ENCODE measurements at regions not wholly inside any gene's neighbourhood (a gene's known extent, or its start where the extent isn't known, plus 50 kb on each side); places are given as distances from the start of the nearest gene placed in this dataset.

DNA sequence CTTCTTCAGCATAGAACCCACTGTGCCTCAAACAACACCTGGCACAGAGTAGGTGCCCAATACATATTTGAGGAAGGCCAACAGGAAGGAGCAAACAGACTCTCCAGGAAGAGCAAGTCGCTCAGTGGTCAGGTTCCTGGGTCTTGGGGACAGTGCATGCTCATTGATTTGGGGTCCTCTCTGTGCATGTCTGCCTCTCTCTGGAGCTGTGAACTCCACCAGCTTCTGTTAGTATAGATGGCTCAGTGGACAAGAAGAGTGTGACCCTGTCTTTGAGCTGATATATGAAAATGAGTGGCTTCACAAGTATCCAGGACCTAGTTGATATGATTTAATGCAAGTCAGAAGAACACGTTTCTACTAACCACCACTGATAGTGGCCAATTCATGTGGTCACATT lies 98.7 kb downstream of the KCTD15 start:
- TF ChIP-seq, protein P1, sequence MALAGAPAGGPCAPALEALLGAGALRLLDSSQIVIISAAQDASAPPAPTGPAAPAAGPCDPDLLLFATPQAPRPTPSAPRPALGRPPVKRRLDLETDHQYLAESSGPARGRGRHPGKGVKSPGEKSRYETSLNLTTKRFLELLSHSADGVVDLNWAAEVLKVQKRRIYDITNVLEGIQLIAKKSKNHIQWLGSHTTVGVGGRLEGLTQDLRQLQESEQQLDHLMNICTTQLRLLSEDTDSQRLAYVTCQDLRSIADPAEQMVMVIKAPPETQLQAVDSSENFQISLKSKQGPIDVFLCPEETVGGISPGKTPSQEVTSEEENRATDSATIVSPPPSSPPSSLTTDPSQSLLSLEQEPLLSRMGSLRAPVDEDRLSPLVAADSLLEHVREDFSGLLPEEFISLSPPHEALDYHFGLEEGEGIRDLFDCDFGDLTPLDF (CRISPR knock-in tag; IDR thresholded peaks at IDR 0.05) = no peak
- TF ChIP-seq RELA (CRISPR knock-in tag; IDR thresholded peaks at IDR 0.05; ENCODE audit: borderline replicate concordance) (no peak), ZNF317 (CRISPR knock-in tag; IDR thresholded peaks at IDR 0.05; ENCODE audit: borderline replicate concordance, low read depth) (no peak), FOXK1 (CRISPR knock-in tag; IDR thresholded peaks at IDR 0.05) (no peak), IRF2 (CRISPR knock-in tag; IDR thresholded peaks at IDR 0.05; ENCODE audit: borderline replicate concordance, low read depth) (no peak), ZBTB21 (CRISPR knock-in tag; IDR thresholded peaks at IDR 0.05; ENCODE audit: borderline replicate concordance) (no peak), GABPB1 (CRISPR knock-in tag; IDR thresholded peaks at IDR 0.05) (no peak), TEAD1 (CRISPR knock-in tag; IDR thresholded peaks at IDR 0.05) (no peak), KAT7 (CRISPR knock-in tag; IDR thresholded peaks at IDR 0.05; ENCODE audit: borderline replicate concordance) (no peak)
- TF ChIP-seq, protein P2, sequence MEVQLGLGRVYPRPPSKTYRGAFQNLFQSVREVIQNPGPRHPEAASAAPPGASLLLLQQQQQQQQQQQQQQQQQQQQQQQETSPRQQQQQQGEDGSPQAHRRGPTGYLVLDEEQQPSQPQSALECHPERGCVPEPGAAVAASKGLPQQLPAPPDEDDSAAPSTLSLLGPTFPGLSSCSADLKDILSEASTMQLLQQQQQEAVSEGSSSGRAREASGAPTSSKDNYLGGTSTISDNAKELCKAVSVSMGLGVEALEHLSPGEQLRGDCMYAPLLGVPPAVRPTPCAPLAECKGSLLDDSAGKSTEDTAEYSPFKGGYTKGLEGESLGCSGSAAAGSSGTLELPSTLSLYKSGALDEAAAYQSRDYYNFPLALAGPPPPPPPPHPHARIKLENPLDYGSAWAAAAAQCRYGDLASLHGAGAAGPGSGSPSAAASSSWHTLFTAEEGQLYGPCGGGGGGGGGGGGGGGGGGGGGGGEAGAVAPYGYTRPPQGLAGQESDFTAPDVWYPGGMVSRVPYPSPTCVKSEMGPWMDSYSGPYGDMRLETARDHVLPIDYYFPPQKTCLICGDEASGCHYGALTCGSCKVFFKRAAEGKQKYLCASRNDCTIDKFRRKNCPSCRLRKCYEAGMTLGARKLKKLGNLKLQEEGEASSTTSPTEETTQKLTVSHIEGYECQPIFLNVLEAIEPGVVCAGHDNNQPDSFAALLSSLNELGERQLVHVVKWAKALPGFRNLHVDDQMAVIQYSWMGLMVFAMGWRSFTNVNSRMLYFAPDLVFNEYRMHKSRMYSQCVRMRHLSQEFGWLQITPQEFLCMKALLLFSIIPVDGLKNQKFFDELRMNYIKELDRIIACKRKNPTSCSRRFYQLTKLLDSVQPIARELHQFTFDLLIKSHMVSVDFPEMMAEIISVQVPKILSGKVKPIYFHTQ (CRISPR knock-in tag; IDR thresholded peaks at IDR 0.05) = no peak
- TF ChIP-seq, protein P3, sequence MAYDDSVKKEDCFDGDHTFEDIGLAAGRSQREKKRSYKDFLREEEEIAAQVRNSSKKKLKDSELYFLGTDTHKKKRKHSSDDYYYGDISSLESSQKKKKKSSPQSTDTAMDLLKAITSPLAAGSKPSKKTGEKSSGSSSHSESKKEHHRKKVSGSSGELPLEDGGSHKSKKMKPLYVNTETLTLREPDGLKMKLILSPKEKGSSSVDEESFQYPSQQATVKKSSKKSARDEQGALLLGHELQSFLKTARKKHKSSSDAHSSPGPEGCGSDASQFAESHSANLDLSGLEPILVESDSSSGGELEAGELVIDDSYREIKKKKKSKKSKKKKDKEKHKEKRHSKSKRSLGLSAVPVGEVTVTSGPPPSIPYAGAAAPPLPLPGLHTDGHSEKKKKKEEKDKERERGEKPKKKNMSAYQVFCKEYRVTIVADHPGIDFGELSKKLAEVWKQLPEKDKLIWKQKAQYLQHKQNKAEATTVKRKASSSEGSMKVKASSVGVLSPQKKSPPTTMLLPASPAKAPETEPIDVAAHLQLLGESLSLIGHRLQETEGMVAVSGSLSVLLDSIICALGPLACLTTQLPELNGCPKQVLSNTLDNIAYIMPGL (CRISPR knock-in tag; IDR thresholded peaks at IDR 0.05) = no peak
- ChIA-PET POLR2A (no interaction called here), CTCF (interaction anchor here (0.9 kb wide), 1 partner anchor 146 kb away, joined by 3 read pairs; no protein-coding TSS in a partner anchor)
- Mint-ChIP-seq H3K4me1 (no peaks in the 10 kb centered on the region), H3K27ac (no peak overlapping the region), H3K4me3 (no peak overlapping the region), H3K9me3 (peaks cover 23% of the 10 kb centered on the region), H3K36me3 (peaks cover 16% of the 10 kb centered on the region), H3K27me3 (ENCODE audit: low read depth) (peaks cover 6% of the 10 kb centered on the region)
- DNase-seq (ENCODE audit: low spot score) (no peak), ATAC-seq (no peak)

DNA sequence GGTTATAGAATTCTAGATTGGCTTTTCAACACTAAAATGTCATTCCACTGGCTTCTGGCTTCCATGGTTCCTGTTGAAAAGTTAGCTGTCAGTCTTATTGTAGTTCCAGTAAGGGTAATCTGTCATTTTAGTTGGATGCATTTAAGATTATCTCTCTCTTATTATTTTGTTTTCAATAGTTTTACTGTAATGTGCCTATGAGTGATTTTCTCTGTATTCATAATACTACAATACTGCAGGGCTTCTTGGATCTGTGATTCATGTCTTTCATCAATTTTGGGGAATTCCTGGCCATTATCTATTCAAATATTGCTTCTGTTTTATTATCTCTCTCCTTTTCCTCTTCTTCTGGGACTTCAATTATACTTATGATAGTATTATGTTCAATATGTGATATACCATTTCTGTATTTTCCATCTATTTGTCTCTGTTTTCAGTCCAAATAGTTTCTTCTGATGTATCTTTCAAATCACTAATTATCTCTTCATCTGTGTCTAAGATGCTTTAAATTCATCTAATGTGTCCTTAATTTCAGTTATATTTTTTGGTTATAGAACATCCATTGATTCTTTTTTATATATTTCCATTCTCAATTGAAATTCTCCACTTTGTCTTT lies 101.5 kb downstream of the KCTD15 start:
- TF ChIP-seq ZNF317 (CRISPR knock-in tag; IDR thresholded peaks at IDR 0.05; ENCODE audit: borderline replicate concordance, low read depth) = peak; percentile 98
- no peak for TF ChIP-seq NFATC4 (CRISPR knock-in tag; IDR thresholded peaks at IDR 0.05)
- ATAC-seq (no peak), DNase-seq (ENCODE audit: low spot score) (no peak)
- POLR2A ChIA-PET = no interaction called here
- Mint-ChIP-seq H3K27ac (no peak overlapping the region), H3K9me3 (peaks cover 21% of the 10 kb centered on the region), H3K4me3 (no peak overlapping the region), H3K4me1 (peaks cover 7% of the 10 kb centered on the region), H3K27me3 (ENCODE audit: low read depth) (peaks cover 6% of the 10 kb centered on the region), H3K36me3 (peaks cover 16% of the 10 kb centered on the region)
- CTCF ChIA-PET = no interaction called here

DNA sequence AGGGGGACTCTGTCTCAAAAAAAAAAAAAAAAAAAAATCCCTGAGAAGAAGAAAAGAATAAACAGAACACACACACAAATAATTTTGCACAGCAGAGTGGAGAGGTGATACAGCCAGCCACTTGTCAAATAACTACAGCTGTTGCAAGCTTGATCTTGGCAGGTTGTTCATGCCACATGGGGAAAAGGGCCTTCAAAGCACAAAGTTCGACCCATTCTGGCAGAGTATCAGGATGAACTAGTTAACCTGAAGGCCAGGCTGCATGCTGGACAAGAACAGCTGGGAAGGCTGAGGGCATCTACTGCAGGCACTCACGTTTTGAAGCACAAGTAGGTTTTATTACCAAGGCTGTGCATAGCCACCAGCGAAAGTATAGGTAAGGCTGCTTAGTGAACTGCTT lies 104.1 kb downstream of the KCTD15 start:
- peaks cover 3% of the 10 kb centered on the region; the same call in 1 of the 2 replicates for H3K27me3 Mint-ChIP-seq (ENCODE audit: low read depth)
- ChIA-PET CTCF (interaction anchor here (0.7 kb wide), 2 partner anchors 10 to 129 kb away, joined by 5 to 6 read pairs; no protein-coding TSS in a partner anchor), POLR2A (no interaction called here)
- peaks cover 21% of the 10 kb centered on the region for H3K9me3 Mint-ChIP-seq
- peaks cover 26% of the 10 kb centered on the region for H3K4me1 Mint-ChIP-seq
- ATAC-seq (no peak), DNase-seq (ENCODE audit: low spot score) (no peak)
- peaks cover 16% of the 10 kb centered on the region for H3K36me3 Mint-ChIP-seq
- H3K27ac Mint-ChIP-seq = no peak overlapping the region
- no peak overlapping the region for H3K4me3 Mint-ChIP-seq
- TF ChIP-seq, protein P4, sequence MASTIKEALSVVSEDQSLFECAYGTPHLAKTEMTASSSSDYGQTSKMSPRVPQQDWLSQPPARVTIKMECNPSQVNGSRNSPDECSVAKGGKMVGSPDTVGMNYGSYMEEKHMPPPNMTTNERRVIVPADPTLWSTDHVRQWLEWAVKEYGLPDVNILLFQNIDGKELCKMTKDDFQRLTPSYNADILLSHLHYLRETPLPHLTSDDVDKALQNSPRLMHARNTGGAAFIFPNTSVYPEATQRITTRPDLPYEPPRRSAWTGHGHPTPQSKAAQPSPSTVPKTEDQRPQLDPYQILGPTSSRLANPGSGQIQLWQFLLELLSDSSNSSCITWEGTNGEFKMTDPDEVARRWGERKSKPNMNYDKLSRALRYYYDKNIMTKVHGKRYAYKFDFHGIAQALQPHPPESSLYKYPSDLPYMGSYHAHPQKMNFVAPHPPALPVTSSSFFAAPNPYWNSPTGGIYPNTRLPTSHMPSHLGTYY (CRISPR knock-in tag; IDR thresholded peaks at IDR 0.05) = no peak
- no peak for TF ChIP-seq ZNF138 (CRISPR knock-in tag; conservative IDR thresholded peaks at IDR 0.05)
- no peak for TF ChIP-seq CREB1 (CRISPR knock-in tag; IDR thresholded peaks at IDR 0.05)
- TF ChIP-seq, protein P5, sequence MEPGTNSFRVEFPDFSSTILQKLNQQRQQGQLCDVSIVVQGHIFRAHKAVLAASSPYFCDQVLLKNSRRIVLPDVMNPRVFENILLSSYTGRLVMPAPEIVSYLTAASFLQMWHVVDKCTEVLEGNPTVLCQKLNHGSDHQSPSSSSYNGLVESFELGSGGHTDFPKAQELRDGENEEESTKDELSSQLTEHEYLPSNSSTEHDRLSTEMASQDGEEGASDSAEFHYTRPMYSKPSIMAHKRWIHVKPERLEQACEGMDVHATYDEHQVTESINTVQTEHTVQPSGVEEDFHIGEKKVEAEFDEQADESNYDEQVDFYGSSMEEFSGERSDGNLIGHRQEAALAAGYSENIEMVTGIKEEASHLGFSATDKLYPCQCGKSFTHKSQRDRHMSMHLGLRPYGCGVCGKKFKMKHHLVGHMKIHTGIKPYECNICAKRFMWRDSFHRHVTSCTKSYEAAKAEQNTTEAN (CRISPR knock-in tag; IDR thresholded peaks at IDR 0.05) = no peak
- no peak for TF ChIP-seq ELF4 (CRISPR knock-in tag; IDR thresholded peaks at IDR 0.05; ENCODE audit: low read depth)
- TF ChIP-seq GRHL2 (CRISPR knock-in tag; IDR thresholded peaks at IDR 0.05; ENCODE audit: insufficient replicate concordance, severe bottlenecking) = no peak
- TF ChIP-seq, protein P6, sequence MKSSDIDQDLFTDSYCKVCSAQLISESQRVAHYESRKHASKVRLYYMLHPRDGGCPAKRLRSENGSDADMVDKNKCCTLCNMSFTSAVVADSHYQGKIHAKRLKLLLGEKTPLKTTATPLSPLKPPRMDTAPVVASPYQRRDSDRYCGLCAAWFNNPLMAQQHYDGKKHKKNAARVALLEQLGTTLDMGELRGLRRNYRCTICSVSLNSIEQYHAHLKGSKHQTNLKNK (CRISPR knock-in tag; IDR thresholded peaks at IDR 0.05) = no peak
- TF ChIP-seq, protein P7, sequence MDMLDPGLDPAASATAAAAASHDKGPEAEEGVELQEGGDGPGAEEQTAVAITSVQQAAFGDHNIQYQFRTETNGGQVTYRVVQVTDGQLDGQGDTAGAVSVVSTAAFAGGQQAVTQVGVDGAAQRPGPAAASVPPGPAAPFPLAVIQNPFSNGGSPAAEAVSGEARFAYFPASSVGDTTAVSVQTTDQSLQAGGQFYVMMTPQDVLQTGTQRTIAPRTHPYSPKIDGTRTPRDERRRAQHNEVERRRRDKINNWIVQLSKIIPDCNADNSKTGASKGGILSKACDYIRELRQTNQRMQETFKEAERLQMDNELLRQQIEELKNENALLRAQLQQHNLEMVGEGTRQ (CRISPR knock-in tag; IDR thresholded peaks at IDR 0.05) = no peak
- no peak for TF ChIP-seq ZNF396 (CRISPR knock-in tag; IDR thresholded peaks at IDR 0.05; ENCODE audit: borderline replicate concordance)
- TF ChIP-seq, protein P8, sequence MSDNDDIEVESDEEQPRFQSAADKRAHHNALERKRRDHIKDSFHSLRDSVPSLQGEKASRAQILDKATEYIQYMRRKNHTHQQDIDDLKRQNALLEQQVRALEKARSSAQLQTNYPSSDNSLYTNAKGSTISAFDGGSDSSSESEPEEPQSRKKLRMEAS (CRISPR knock-in tag; IDR thresholded peaks at IDR 0.05) = no peak
- TF ChIP-seq FOXK1 (CRISPR knock-in tag; IDR thresholded peaks at IDR 0.05) = no peak
